ENCODE measurements at regions not wholly inside any gene's neighbourhood (a gene's known extent, or its start where the extent isn't known, plus 50 kb on each side); places are given as distances from the start of the nearest gene placed in this dataset.

- TF ChIP-seq CTCF (IDR thresholded peaks at IDR 0.05) (no peak), EP300 (IDR thresholded peaks at IDR 0.05) (no peak), POLR2A (IDR thresholded peaks at IDR 0.05) (no peak)
These were observed 90.4 kb upstream of the ANKRD55 start for GRCh38 chr5:56323505-56323904.

All from upper lobe of left lung (tissue), 4 donors.